Ishikawa (cell line): ENCODE measurements at regions not wholly inside any gene's neighbourhood (a gene's known extent, or its start where the extent isn't known, plus 50 kb on each side); places are given as distances from the start of the nearest gene placed in this dataset.

Source experiments
- CEBPB ChIP-seq: IDR thresholded peaks from 2 replicates; pipeline ENCODE4 v1.6.1; 2012
- CREB1 ChIP-seq: IDR thresholded peaks from 2 replicates; pipeline ENCODE4 v1.6.1; 2012; ENCODE audit warnings: low read depth
- EGR1 ChIP-seq: IDR thresholded peaks from 2 replicates; pipeline ENCODE4 v1.6.1; 2012
- EP300 ChIP-seq: IDR thresholded peaks from 2 replicates; pipeline ENCODE4 v1.6.1; 2012; ENCODE audit warnings: borderline replicate concordance
- FOXM1 ChIP-seq: IDR thresholded peaks from 2 replicates; pipeline ENCODE4 v1.6.1; 2012; ENCODE audit warnings: low read depth, borderline replicate concordance
- NFIC ChIP-seq: IDR thresholded peaks from 2 replicates; pipeline ENCODE4 v1.6.1; 2012
- RAD21 ChIP-seq: IDR thresholded peaks from 2 replicates; pipeline ENCODE4 v1.6.1; 2012; ENCODE audit warnings: low read depth
- TAF1 ChIP-seq: IDR thresholded peaks from 2 replicates; pipeline ENCODE4 v1.6.1; 2012; ENCODE audit warnings: low read depth, mild to moderate bottlenecking
- TCF12 ChIP-seq: IDR thresholded peaks from 2 replicates; pipeline ENCODE4 v1.6.1; 2012; ENCODE audit warnings: low read depth
- TEAD4 ChIP-seq: IDR thresholded peaks from 2 replicates; pipeline ENCODE4 v1.6.1; 2012
- USF1 ChIP-seq: IDR thresholded peaks from 2 replicates; pipeline ENCODE4 v1.6.1; 2012
- YY1 ChIP-seq: IDR thresholded peaks from 2 replicates; pipeline ENCODE4 v1.6.1; 2012; ENCODE audit warnings: low read depth
- ZBTB7A ChIP-seq: IDR thresholded peaks from 2 replicates; pipeline ENCODE4 v1.6.1; 2012; ENCODE audit warnings: low read depth
- TF ChIP-seq, protein P1 (sequence below): IDR thresholded peaks from 2 replicates; pipeline ENCODE4 v1.6.1; 2012; ENCODE audit warnings: low read depth, mild to moderate bottlenecking
- TF ChIP-seq, protein P2 (sequence below): IDR thresholded peaks from 2 replicates; pipeline ENCODE4 v1.6.1; 2012

GRCh38 chr13:39129213-39129612 lies 91.0 kb downstream of the NHLRC3 start:
- TF ChIP-seq, protein P1, sequence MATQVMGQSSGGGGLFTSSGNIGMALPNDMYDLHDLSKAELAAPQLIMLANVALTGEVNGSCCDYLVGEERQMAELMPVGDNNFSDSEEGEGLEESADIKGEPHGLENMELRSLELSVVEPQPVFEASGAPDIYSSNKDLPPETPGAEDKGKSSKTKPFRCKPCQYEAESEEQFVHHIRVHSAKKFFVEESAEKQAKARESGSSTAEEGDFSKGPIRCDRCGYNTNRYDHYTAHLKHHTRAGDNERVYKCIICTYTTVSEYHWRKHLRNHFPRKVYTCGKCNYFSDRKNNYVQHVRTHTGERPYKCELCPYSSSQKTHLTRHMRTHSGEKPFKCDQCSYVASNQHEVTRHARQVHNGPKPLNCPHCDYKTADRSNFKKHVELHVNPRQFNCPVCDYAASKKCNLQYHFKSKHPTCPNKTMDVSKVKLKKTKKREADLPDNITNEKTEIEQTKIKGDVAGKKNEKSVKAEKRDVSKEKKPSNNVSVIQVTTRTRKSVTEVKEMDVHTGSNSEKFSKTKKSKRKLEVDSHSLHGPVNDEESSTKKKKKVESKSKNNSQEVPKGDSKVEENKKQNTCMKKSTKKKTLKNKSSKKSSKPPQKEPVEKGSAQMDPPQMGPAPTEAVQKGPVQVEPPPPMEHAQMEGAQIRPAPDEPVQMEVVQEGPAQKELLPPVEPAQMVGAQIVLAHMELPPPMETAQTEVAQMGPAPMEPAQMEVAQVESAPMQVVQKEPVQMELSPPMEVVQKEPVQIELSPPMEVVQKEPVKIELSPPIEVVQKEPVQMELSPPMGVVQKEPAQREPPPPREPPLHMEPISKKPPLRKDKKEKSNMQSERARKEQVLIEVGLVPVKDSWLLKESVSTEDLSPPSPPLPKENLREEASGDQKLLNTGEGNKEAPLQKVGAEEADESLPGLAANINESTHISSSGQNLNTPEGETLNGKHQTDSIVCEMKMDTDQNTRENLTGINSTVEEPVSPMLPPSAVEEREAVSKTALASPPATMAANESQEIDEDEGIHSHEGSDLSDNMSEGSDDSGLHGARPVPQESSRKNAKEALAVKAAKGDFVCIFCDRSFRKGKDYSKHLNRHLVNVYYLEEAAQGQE: no peak
- TF ChIP-seq EGR1: no peak
- TF ChIP-seq USF1: no peak
- TF ChIP-seq FOXM1: no peak
- TF ChIP-seq TAF1: no peak
- TF ChIP-seq, protein P2, sequence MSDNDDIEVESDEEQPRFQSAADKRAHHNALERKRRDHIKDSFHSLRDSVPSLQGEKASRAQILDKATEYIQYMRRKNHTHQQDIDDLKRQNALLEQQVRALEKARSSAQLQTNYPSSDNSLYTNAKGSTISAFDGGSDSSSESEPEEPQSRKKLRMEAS: no peak
- TF ChIP-seq TEAD4: no peak
- no peak for TF ChIP-seq CREB1
- TF ChIP-seq CEBPB: no peak
- no peak for TF ChIP-seq RAD21

DNA sequence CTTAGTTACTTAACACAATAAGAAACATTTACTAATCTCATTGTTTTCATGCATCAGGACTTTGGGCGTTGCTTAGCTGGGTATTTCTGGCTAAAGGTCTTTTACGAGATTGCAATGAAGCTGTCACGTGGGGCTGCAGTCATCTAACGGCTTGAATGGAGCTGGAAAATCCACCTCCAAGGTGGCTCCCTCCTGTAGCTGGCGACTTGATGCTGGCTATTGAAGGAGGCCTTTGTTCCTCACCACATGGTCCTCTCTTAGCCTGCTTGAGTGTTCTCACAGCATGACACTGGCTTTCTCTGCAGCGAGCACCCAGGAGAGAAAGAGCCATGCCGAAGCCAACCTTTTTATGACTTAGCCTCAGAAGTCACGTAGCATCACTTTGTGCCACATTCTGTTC lies 92.0 kb downstream of the NHLRC3 start:
- TF ChIP-seq USF1: 0 out of 2 replicates have a peak, but pooled peaks have one; percentile 8
- TF ChIP-seq, protein P1: no peak

DNA sequence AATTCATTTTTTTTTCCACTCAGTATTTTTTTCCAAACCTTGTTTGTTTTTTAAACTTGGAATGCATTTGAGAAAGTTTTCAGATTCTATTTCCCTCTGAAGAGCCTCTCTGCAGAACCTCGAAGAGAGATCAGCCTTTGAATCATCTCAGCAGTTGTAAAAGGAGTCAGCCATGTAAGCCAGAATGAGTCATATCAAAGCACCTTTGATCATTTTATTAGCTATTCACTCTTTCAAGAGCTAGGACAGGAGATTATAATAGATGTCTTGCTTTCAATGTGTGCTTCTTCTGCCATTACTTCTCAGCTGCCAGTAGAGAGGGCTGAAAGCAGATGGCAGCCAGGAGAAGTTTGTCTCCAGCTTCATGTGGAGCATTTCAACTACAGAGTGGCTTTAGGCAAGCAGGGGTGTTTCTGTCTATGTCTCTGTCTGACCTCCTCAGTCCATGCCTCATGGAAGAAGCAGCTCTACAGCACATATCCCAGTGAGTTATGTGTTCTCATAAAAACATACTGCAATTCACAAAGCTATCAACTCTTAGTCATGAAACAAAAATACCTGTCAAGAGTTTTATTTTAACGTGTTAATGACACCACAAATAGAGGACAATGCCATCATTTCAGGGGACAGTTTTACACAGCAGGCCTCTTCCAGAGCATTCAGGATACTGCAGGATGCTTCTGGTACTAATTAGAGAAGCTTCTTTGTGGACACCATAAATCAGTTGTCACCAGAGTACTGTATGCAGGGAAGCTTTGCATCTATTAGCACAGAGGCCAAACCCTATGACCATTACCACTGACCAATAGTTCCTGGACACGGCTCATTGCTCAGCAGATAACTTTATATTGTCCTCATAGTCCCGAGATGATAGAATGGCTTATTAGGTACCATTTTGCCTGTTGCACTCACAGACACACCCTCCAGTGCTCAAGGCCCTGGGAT lies 94.3 kb downstream of the NHLRC3 start:
- no peak for TF ChIP-seq TCF12
- no peak for TF ChIP-seq FOXM1
- no peak for TF ChIP-seq NFIC
- no peak for TF ChIP-seq YY1
- TF ChIP-seq RAD21: no peak
- TF ChIP-seq CREB1: no peak
- no peak for TF ChIP-seq EGR1
- TF ChIP-seq, protein P1: no peak
- no peak for TF ChIP-seq TEAD4
- TF ChIP-seq USF1: no peak
- TF ChIP-seq, protein P2: no peak
- no peak for TF ChIP-seq CEBPB
- TF ChIP-seq ZBTB7A: no peak
- TF ChIP-seq TAF1: no peak
- no peak for TF ChIP-seq EP300

- no peak for TF ChIP-seq FOXM1
- no peak for TF ChIP-seq TCF12
These were observed 95.5 kb downstream of the NHLRC3 start for GRCh38 chr13:39133781-39134180.

GRCh38 chr13:39134574-39134973 lies 96.3 kb downstream of the NHLRC3 start:
- TF ChIP-seq EP300 (no peak), NFIC (no peak), TCF12 (no peak), CEBPB (no peak), RAD21 (no peak), ZBTB7A (no peak), USF1 (no peak)
- TF ChIP-seq, protein P2: no peak
